OCI-LY1 (cell line): ENCODE measurements at regions not wholly inside any gene's neighbourhood (a gene's known extent, or its start where the extent isn't known, plus 50 kb on each side); places are given as distances from the start of the nearest gene placed in this dataset.

Experiments
- H2AFZ ChIP-seq: fragments of 200-600 bp; sonication (generic), shearing (Covaris generic); 2 replicates; pipeline ENCODE4 v1.6.0; 2014; ENCODE audit warnings: antibody characterized with exemption, mild to moderate bottlenecking, low read length
- H3F3A ChIP-seq: fragments of 200-600 bp; sonication (generic), shearing (Covaris generic); 2 replicates; pipeline ENCODE4 v1.6.0; 2014; ENCODE audit warnings: mild to moderate bottlenecking, antibody characterized with exemption, low read length, moderate library complexity; ENCODE audit not compliant: insufficient read depth
- H3K27ac ChIP-seq: fragments of 200-600 bp; sonication (generic); 2 replicates; pipeline ENCODE4 v1.5.1; 2014; ENCODE audit warnings: low read length, mixed run types, mild to moderate bottlenecking, low read depth; ENCODE audit not compliant: poor library complexity, severe bottlenecking
- H3K27me3 ChIP-seq: fragments of 200-600 bp; sonication (generic); 2 replicates; pipeline ENCODE4 v1.6.0; 2014; ENCODE audit warnings: antibody characterized with exemption, mild to moderate bottlenecking, low read length, moderate library complexity; ENCODE audit not compliant: insufficient read depth
- H3K36me3 ChIP-seq: fragments of 200-600 bp; sonication (generic); 2 replicates; pipeline ENCODE4 v1.6.1; 2014; ENCODE audit warnings: mild to moderate bottlenecking, antibody characterized with exemption, low read length, moderate library complexity, mixed read lengths; ENCODE audit not compliant: insufficient read depth
- H3K4me1 ChIP-seq: fragments of 200-600 bp; sonication (generic); 2 replicates; pipeline ENCODE4 v1.5.1; 2014; ENCODE audit warnings: mild to moderate bottlenecking, low read length, moderate library complexity; ENCODE audit not compliant: insufficient read depth, severe bottlenecking
- H3K4me2 ChIP-seq: fragments of 200-600 bp; sonication (generic), shearing (Covaris generic); 2 replicates; pipeline ENCODE4 v1.6.1; 2014; ENCODE audit warnings: low read length
- H3K4me3 ChIP-seq: fragments of 200-600 bp; sonication (generic); 2 replicates; pipeline ENCODE4 v1.5.1; 2014; ENCODE audit warnings: low read length, low read depth, mild to moderate bottlenecking, mixed read lengths; ENCODE audit not compliant: poor library complexity, severe bottlenecking
- H3K79me2 ChIP-seq: fragments of 200-600 bp; shearing (Covaris generic); 2 replicates; pipeline ENCODE4 v1.6.1; 2016; ENCODE audit warnings: mixed run types, low read length, mixed read lengths; ENCODE audit not compliant: insufficient read depth
- H3K9ac ChIP-seq: fragments of 200-600 bp; sonication (generic), shearing (Covaris generic); 2 replicates; pipeline ENCODE4 v1.6.1; 2014; ENCODE audit warnings: mild to moderate bottlenecking, low read length, mixed read lengths
- H3K9me2 ChIP-seq: fragments of 200-600 bp; sonication (generic), shearing (Covaris generic); 2 replicates; pipeline ENCODE4 v1.6.1; 2014; ENCODE audit warnings: low read depth, mild to moderate bottlenecking, low read length, mixed read lengths
- H3K9me3 ChIP-seq: fragments of 200-600 bp; shearing (Covaris generic); 2 replicates; pipeline ENCODE4 v1.6.1; 2014; ENCODE audit warnings: low read length, mixed read lengths
- H4K20me1 ChIP-seq: fragments of 200-600 bp; sonication (generic), shearing (Covaris generic); 2 replicates; pipeline ENCODE4 v1.6.0; 2016; ENCODE audit warnings: mild to moderate bottlenecking, low read length; ENCODE audit not compliant: insufficient read depth
- CTCF ChIP-seq: fragments of 200-600 bp; sonication (generic), shearing (Covaris generic); IDR thresholded peaks from 2 replicates; pipeline ENCODE4 v1.5.1; 2017; ENCODE audit warnings: mild to moderate bottlenecking, antibody characterized with exemption, low read length, moderate library complexity, mixed read lengths
- EZH2 ChIP-seq: fragments of 200-600 bp; sonication (generic), shearing (Covaris generic); IDR thresholded peaks from 2 replicates; pipeline ENCODE4 v1.8.0; 2017; ENCODE audit warnings: borderline replicate concordance, mixed run types, mild to moderate bottlenecking, antibody characterized with exemption, low read length, moderate library complexity, mixed read lengths

- no peaks in the 10 kb centered on the region for H3K36me3 ChIP-seq
- no peak overlapping the region for H3K27ac ChIP-seq
These were observed 55.0 kb upstream of the PLCB1 start for GRCh38 chr20:8077137-8077466.

GRCh38 chr20:8078528-8078914 lies 53.5 kb upstream of the PLCB1 start:
- Histone ChIP-seq H3K27me3 (no peaks in the 10 kb centered on the region), H3K4me2 (no peak overlapping the region), H3K9me3 (no peaks in the 10 kb centered on the region), H3K36me3 (no peaks in the 10 kb centered on the region), H3F3A (no peaks in the 10 kb centered on the region), H3K4me1 (peaks cover 3% of the 10 kb centered on the region), H2AFZ (no peak overlapping the region), H3K9ac (no peak overlapping the region), H3K79me2 (no peaks in the 10 kb centered on the region), H3K27ac (no peak overlapping the region), H3K9me2 (no peaks in the 10 kb centered on the region), H3K4me3 (no peak overlapping the region), H4K20me1 (no peaks in the 10 kb centered on the region)
- TF ChIP-seq CTCF, result no peak
- no peak for TF ChIP-seq EZH2

More at GRCh38 chr20:8077137-8077466, 55.0 kb upstream of the PLCB1 start:
- no peaks in the 10 kb centered on the region for H3K9me3 ChIP-seq
- no peaks in the 10 kb centered on the region for H4K20me1 ChIP-seq
- H3F3A ChIP-seq, result no peaks in the 10 kb centered on the region
- no peaks in the 10 kb centered on the region for H3K27me3 ChIP-seq
- no peak overlapping the region for H2AFZ ChIP-seq
- no peak overlapping the region for H3K9ac ChIP-seq
- H3K9me2 ChIP-seq, result no peaks in the 10 kb centered on the region
- H3K79me2 ChIP-seq, result no peaks in the 10 kb centered on the region
- peaks cover 9% of the 10 kb centered on the region for H3K4me1 ChIP-seq
- no peak for TF ChIP-seq CTCF
- no peak for TF ChIP-seq EZH2
- no peak overlapping the region for H3K4me2 ChIP-seq
- H3K4me3 ChIP-seq, result no peak overlapping the region

GRCh38 chr20:8079976-8080375 lies 52.1 kb upstream of the PLCB1 start:
- H3K27me3 ChIP-seq, result no peaks in the 10 kb centered on the region
- no peaks in the 10 kb centered on the region for H3K9me3 ChIP-seq
- H3K9me2 ChIP-seq, result no peaks in the 10 kb centered on the region
- no peak overlapping the region for H3K27ac ChIP-seq
- no peaks in the 10 kb centered on the region for H3K4me1 ChIP-seq
- no peak overlapping the region for H3K9ac ChIP-seq
- TF ChIP-seq EZH2, result no peak
- H4K20me1 ChIP-seq, result no peaks in the 10 kb centered on the region
- no peak overlapping the region for H3K4me3 ChIP-seq
- H3K79me2 ChIP-seq, result no peaks in the 10 kb centered on the region
- no peak overlapping the region for H3K4me2 ChIP-seq
- H3F3A ChIP-seq, result no peaks in the 10 kb centered on the region
- no peak overlapping the region for H2AFZ ChIP-seq
- H3K36me3 ChIP-seq, result no peaks in the 10 kb centered on the region

- H3K4me3 ChIP-seq, result no peak overlapping the region
- no peaks in the 10 kb centered on the region for H4K20me1 ChIP-seq
- no peaks in the 10 kb centered on the region for H3F3A ChIP-seq
- H3K9me2 ChIP-seq, result no peaks in the 10 kb centered on the region
- H2AFZ ChIP-seq, result no peak overlapping the region
- H3K9ac ChIP-seq, result no peak overlapping the region
- peak; percentile 51 for TF ChIP-seq CTCF
- TF ChIP-seq EZH2, result no peak
- no peaks in the 10 kb centered on the region for H3K27me3 ChIP-seq
- no peaks in the 10 kb centered on the region for H3K4me1 ChIP-seq
- no peaks in the 10 kb centered on the region for H3K9me3 ChIP-seq
- H3K79me2 ChIP-seq, result no peaks in the 10 kb centered on the region
- H3K27ac ChIP-seq, result no peak overlapping the region
- no peak overlapping the region for H3K4me2 ChIP-seq
- H3K36me3 ChIP-seq, result no peaks in the 10 kb centered on the region
These were observed 50.0 kb upstream of the PLCB1 start for GRCh38 chr20:8082025-8082424.
